Fibroblast of skin of back (primary cell): ENCODE measurements at regions not wholly inside any gene's neighbourhood (a gene's known extent, or its start where the extent isn't known, plus 50 kb on each side); places are given as distances from the start of the nearest gene placed in this dataset.
"Not testable (repeated sequence)": the region's sequence is repeated elsewhere in the genome, so short reads cannot be mapped to it uniquely, and the experiment has no call there.

Source experiments
- DNase-seq: peaks from one replicate; pipeline ENCODE4 v3.0.0-alpha.2; 2013

GRCh38 chr2:22167256-22167655, 1043.5 kb downstream of the TDRD15 start:
- DNase-seq: no peak

GRCh38 chr2:22175003-22175402, 1051.2 kb downstream of the TDRD15 start:
- no peak for DNase-seq

GRCh38 chr2:22185251-22185650, 1061.5 kb downstream of the TDRD15 start:
- no peak for DNase-seq

GRCh38 chr2:22186261-22186828, 1062.6 kb downstream of the TDRD15 start:
- not testable (repeated sequence) for DNase-seq

GRCh38 chr2:22189893-22190480, 1066.2 kb downstream of the TDRD15 start:
- DNase-seq: peak; percentile 39

GRCh38 chr2:22194218-22194617, 1070.5 kb downstream of the TDRD15 start:
- DNase-seq: no peak

GRCh38 chr2:22196806-22197205, 1073.0 kb downstream of the TDRD15 start:
- DNase-seq: no peak

- DNase-seq: no peak
These were observed 1074.9 kb downstream of the TDRD15 start for GRCh38 chr2:22198381-22199283.

- no peak for DNase-seq
These were observed 1076.2 kb downstream of the TDRD15 start for GRCh38 chr2:22199994-22200393.

GRCh38 chr2:22209545-22209944, 1085.8 kb downstream of the TDRD15 start:
- no peak for DNase-seq

- DNase-seq: no peak
These were observed 1089.5 kb downstream of the TDRD15 start for GRCh38 chr2:22213237-22213636.

GRCh38 chr2:22215517-22215916, 1091.7 kb downstream of the TDRD15 start:
- DNase-seq: no peak

- DNase-seq: no peak
These were observed 1094.1 kb downstream of the TDRD15 start for GRCh38 chr2:22217881-22218280.

- no peak for DNase-seq
These were observed 1097.2 kb downstream of the TDRD15 start for GRCh38 chr2:22221006-22221405.

- DNase-seq: no peak
These were observed 1115.2 kb downstream of the TDRD15 start for GRCh38 chr2:22238967-22239366.

- DNase-seq: no peak
These were observed 1123.7 kb downstream of the TDRD15 start for GRCh38 chr2:22247466-22247865.

GRCh38 chr2:22248851-22249250, 1125.1 kb downstream of the TDRD15 start:
- no peak for DNase-seq

- no peak for DNase-seq
These were observed 1129.4 kb downstream of the TDRD15 start for GRCh38 chr2:22253171-22253570.

- DNase-seq: no peak
These were observed 1123.8 kb upstream of the KLHL29 start for GRCh38 chr2:22261165-22261564.

GRCh38 chr2:22270341-22270740, 1114.6 kb upstream of the KLHL29 start:
- no peak for DNase-seq

GRCh38 chr2:22273853-22274252, 1111.1 kb upstream of the KLHL29 start:
- DNase-seq: no peak

GRCh38 chr2:22274661-22275060, 1110.3 kb upstream of the KLHL29 start:
- no peak for DNase-seq

- DNase-seq: no peak
These were observed 1108.3 kb upstream of the KLHL29 start for GRCh38 chr2:22276696-22277095.

GRCh38 chr2:22279541-22279940, 1105.4 kb upstream of the KLHL29 start:
- DNase-seq: no peak
